Upper lobe of left lung (tissue), 6 donors: ENCODE measurements at regions not wholly inside any gene's neighbourhood (a gene's known extent, or its start where the extent isn't known, plus 50 kb on each side); places are given as distances from the start of the nearest gene placed in this dataset.

Experiments used
- ATAC-seq, 2 donors: fragments of 200-7000 bp; cut with Tn5 transposase; one replicate each; pipeline ENCODE4 v1.9.1; 2022; ENCODE audit warnings: mild to moderate bottlenecking in 2 of 2, moderate library complexity in 2 of 2; ENCODE audit not compliant: low FRiP score in 2 of 2
- DNase-seq, 2 donors: peaks; one replicate each; pipeline ENCODE4 v3.0.0-alpha.2; 2019 to 2020
- H3K27ac ChIP-seq, 4 donors: fragments of 200-600 bp; sonication (generic); one replicate each; pipeline ENCODE4 v1.5.1; 2016 to 2019
- H3K27me3 ChIP-seq, 4 donors: fragments of 200-600 bp; sonication (generic); one replicate each; pipeline ENCODE4 v1.5.1; 2017 to 2019
- H3K36me3 ChIP-seq, 4 donors: fragments of 200-600 bp; sonication (generic); one replicate each; pipeline ENCODE4 v1.5.1; 2016 to 2019
- H3K4me1 ChIP-seq, 4 donors: fragments of 200-600 bp; sonication (generic); one replicate each; pipeline ENCODE4 v1.5.1; 2018 to 2019
- H3K4me3 ChIP-seq, 4 donors: fragments of 200-600 bp; sonication (generic); one replicate each; pipeline ENCODE4 v1.5.1; 2017 to 2019; ENCODE audit warnings: mild to moderate bottlenecking in 2 of 4, moderate library complexity in 1 of 4
- H3K9me3 ChIP-seq, 4 donors: fragments of 200-600 bp; sonication (generic); one replicate each; pipeline ENCODE4 v1.5.1; 2018 to 2019
- EP300 ChIP-seq, 4 donors: sonication (generic); formaldehyde crosslinking; IDR thresholded peaks; one replicate each; pipeline ENCODE4 v1.5.1; 2017; ENCODE audit warnings: antibody characterized with exemption in 4 of 4, control low read depth in 2 of 4
- POLR2A ChIP-seq, 4 donors: fragments of 450-650 bp; IDR thresholded peaks; one replicate each; pipeline ENCODE4 v1.5.1; 2016 to 2017; ENCODE audit warnings: antibody characterized with exemption in 4 of 4, mild to moderate bottlenecking in 2 of 4
- POLR2AphosphoS5 ChIP-seq, 2 donors: sonication (generic); formaldehyde crosslinking; IDR thresholded peaks; one replicate each; pipeline ENCODE4 v1.5.1; 2017; ENCODE audit warnings: antibody characterized with exemption in 2 of 2
- WGBS, 2 donors: methylation state at CpG; one replicate each; pipeline ENCODE4 v1.1.5; 2017 to 2018; 5-methylcytosine and 5-hydroxymethylcytosine counted together
- TF ChIP-seq, protein P1 (sequence below), 6 experiments: fragments of 450-650 bp in 4 of 6; fragments of 200-600 bp in 2 of 6; sonication (generic) in 2 of 6; IDR thresholded peaks; one replicate each; pipeline ENCODE4 v1.5.1; 2016 to 2019; ENCODE audit warnings: antibody characterized with exemption in 6 of 6
- donor health status: DM: no; HTN: no; CAD: no; lungs with moderate emphysema.
- donor health status: DM: no; HTN: yes; CAD: no; lungs with severe emphysema.

DNA sequence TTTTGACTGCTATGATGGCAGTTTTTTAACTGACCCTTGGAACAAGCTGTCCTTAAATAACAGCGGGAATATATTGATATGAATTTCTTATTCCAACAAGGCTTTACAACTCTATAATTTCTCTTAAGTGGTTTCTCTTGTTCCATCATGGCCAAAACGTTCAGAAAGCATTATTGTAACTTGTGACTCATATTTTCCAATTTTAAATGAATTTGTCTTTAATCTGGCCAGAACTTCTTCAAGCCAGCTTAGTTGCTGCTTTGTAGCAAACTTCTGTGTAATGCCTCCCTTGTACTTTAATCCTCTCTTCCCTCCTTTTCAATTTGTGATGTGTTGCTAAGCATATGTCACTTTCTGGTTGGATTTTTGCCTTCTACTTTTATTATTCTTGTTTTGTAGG is 271.9 kb downstream of the KIF20B start:
- no peaks in the 10 kb centered on the region for H3K9me3 ChIP-seq
- no peaks in the 10 kb centered on the region for H3K36me3 ChIP-seq
- no peak overlapping the region for H3K27ac ChIP-seq
- 64 to 67% methylated on average over 2 of the region's 2 CpGs for WGBS, 2 donors
- no peaks in the 10 kb centered on the region for H3K27me3 ChIP-seq
- ATAC-seq (no peak), DNase-seq (no peak)
- H3K4me3 ChIP-seq: no peak overlapping the region
- H3K4me1 ChIP-seq: no peaks in the 10 kb centered on the region
- TF ChIP-seq POLR2A (IDR thresholded peaks at IDR 0.05): no peak
- no peak for TF ChIP-seq EP300 (IDR thresholded peaks at IDR 0.05)
- TF ChIP-seq POLR2AphosphoS5 (IDR thresholded peaks at IDR 0.05): no peak
- TF ChIP-seq, protein P1, sequence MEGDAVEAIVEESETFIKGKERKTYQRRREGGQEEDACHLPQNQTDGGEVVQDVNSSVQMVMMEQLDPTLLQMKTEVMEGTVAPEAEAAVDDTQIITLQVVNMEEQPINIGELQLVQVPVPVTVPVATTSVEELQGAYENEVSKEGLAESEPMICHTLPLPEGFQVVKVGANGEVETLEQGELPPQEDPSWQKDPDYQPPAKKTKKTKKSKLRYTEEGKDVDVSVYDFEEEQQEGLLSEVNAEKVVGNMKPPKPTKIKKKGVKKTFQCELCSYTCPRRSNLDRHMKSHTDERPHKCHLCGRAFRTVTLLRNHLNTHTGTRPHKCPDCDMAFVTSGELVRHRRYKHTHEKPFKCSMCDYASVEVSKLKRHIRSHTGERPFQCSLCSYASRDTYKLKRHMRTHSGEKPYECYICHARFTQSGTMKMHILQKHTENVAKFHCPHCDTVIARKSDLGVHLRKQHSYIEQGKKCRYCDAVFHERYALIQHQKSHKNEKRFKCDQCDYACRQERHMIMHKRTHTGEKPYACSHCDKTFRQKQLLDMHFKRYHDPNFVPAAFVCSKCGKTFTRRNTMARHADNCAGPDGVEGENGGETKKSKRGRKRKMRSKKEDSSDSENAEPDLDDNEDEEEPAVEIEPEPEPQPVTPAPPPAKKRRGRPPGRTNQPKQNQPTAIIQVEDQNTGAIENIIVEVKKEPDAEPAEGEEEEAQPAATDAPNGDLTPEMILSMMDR (IDR thresholded peaks at IDR 0.05): no peak

DNA sequence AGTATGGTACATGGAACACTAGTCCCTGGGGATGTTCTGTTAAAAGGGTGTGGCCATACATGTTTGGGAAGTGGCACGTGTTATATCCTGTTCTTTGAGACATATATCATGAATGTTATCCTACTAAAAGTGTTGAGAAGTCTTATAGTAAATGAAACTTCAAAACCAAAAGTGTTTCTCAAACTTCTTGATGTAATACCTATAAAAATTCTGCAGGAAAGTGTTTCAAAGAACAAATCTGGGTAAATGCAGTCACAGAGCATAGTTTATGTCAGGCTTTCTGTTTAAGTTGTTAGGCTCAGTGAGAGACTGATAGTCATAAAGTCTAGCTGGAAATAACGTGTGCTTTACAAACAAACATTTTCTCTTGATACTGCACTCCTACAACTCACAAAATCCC is 273.7 kb downstream of the KIF20B start:
- Histone ChIP-seq H3K4me3 (no peak overlapping the region), H3K27me3 (no peaks in the 10 kb centered on the region), H3K4me1 (no peaks in the 10 kb centered on the region), H3K36me3 (no peaks in the 10 kb centered on the region), H3K27ac (no peak overlapping the region), H3K9me3 (no peaks in the 10 kb centered on the region)
- ATAC-seq (no peak), DNase-seq (no peak)
- 46 to 52% methylated on average over 2 of the region's 2 CpGs for WGBS, 2 donors
- no peak for TF ChIP-seq POLR2A (IDR thresholded peaks at IDR 0.05)
- no peak for TF ChIP-seq POLR2AphosphoS5 (IDR thresholded peaks at IDR 0.05)
- TF ChIP-seq, protein P1 (IDR thresholded peaks at IDR 0.05): no peak
- TF ChIP-seq EP300 (IDR thresholded peaks at IDR 0.05): no peak

DNA sequence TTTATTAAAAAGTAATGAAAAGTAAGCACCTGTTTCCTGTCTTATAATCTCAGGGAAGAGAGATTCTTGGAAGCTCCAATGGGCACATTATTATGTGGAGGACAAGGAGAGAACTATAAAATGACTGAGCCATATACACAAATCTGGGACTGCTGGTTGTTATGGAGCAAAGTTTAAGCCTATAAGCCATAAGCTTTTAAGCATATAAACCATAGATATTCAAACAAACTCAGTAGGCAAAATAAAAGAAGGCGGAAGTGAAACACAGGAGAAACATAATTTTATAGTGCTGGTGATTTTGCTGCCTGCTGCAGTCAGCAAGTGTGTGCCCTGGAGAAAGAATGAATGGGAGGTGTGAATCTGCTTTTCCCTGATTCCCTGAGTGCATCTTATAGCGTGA is 274.4 kb downstream of the KIF20B start:
- Histone ChIP-seq H3K36me3 (no peaks in the 10 kb centered on the region), H3K27me3 (no peaks in the 10 kb centered on the region), H3K27ac (no peak overlapping the region), H3K4me3 (no peak overlapping the region), H3K9me3 (no peaks in the 10 kb centered on the region), H3K4me1 (no peaks in the 10 kb centered on the region)
- no peak for DNase-seq
- TF ChIP-seq POLR2A (IDR thresholded peaks at IDR 0.05): no peak
- no peak for TF ChIP-seq EP300 (IDR thresholded peaks at IDR 0.05)
- TF ChIP-seq POLR2AphosphoS5 (IDR thresholded peaks at IDR 0.05): no peak
- TF ChIP-seq, protein P1 (IDR thresholded peaks at IDR 0.05): no peak
- WGBS, 2 donors: 72 to 77% methylated on average over 2 of the region's 2 CpGs
- ATAC-seq: no peak

DNA sequence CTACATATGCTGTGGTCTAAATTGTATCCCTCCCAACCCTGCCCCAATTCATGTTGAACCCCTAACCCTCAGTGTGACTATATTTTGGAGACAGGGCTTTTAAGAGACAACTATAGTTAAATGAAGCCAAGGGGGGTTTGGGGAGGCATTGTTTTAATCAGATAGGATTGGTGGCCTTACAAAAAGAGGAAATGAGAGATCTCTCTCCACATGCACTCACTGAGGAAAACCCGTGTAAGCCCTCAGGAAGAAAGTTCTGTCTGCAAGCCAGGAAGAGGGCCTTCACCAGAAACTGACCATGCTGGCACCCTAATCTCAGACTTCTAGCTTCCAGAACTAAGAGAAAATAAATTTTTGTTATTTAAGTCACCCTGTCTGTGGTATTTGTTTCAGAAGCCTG is 276.7 kb downstream of the KIF20B start:
- H3K27ac ChIP-seq: no peak overlapping the region
- TF ChIP-seq POLR2AphosphoS5 (IDR thresholded peaks at IDR 0.05): no peak
- TF ChIP-seq POLR2A (IDR thresholded peaks at IDR 0.05): no peak
- TF ChIP-seq, protein P1 (IDR thresholded peaks at IDR 0.05): no peak
- TF ChIP-seq EP300 (IDR thresholded peaks at IDR 0.05): no peak
- peaks cover 0 to 5% (median 0%) of the 10 kb centered on the region in 4 donors for H3K4me1 ChIP-seq
- H3K9me3 ChIP-seq: no peaks in the 10 kb centered on the region
- H3K27me3 ChIP-seq: no peaks in the 10 kb centered on the region
- WGBS, 2 donors: 30 to 47% methylated on average over 1 of the region's 1 CpG
- no peak overlapping the region for H3K4me3 ChIP-seq
- no peaks in the 10 kb centered on the region for H3K36me3 ChIP-seq
- no peak for ATAC-seq
- no peak for DNase-seq

DNA sequence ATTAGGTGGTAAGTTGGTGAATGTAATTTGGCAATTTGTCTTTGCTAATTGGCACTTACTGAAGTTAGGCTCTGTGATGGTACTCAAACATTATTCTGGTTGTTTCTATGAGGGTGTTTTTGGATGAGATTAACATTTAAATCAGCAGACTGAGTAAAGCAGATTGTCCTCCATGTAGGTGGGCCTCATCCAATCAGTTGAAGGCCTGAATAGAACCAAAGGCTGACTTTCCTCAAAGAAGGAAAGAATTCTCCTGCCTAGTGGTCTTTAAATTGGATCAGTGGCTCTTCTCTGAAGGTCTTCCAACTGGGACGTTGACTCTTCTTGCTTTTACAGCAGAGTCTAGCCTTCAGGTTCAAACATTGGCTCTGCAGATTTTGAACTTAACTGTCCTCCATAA is 278.3 kb downstream of the KIF20B start:
- ATAC-seq: no peak
- no peaks in the 10 kb centered on the region for H3K9me3 ChIP-seq
- TF ChIP-seq EP300 (IDR thresholded peaks at IDR 0.05) (no peak), POLR2AphosphoS5 (IDR thresholded peaks at IDR 0.05) (no peak), POLR2A (IDR thresholded peaks at IDR 0.05) (no peak)
- TF ChIP-seq, protein P1 (IDR thresholded peaks at IDR 0.05): no peak
- DNase-seq: no peak
- H3K4me3 ChIP-seq: no peak overlapping the region
- H3K27ac ChIP-seq: no peak overlapping the region
- no peaks in the 10 kb centered on the region for H3K27me3 ChIP-seq
- 89 to 92% methylated on average over 1 of the region's 1 CpG for WGBS, 2 donors
- peaks cover 0 to 5% (median 0%) of the 10 kb centered on the region in 4 donors for H3K4me1 ChIP-seq
- no peaks in the 10 kb centered on the region for H3K36me3 ChIP-seq
